Stomach smooth muscle (tissue), 2 donors: ENCODE measurements at regions not wholly inside any gene's neighbourhood (a gene's known extent, or its start where the extent isn't known, plus 50 kb on each side); places are given as distances from the start of the nearest gene placed in this dataset.
"Not testable (repeated sequence)": the region's sequence is repeated elsewhere in the genome, so short reads cannot be mapped to it uniquely, and the experiment has no call there.

ENCODE experiments used
- H3K27ac ChIP-seq: one replicate; pipeline ENCODE4 v1.7.0; 2013; ENCODE audit warnings: mild to moderate bottlenecking, low read length, inconsistent platforms
- H3K27me3 ChIP-seq, 2 donors: one replicate each; pipeline ENCODE4 v1.7.0; 2013; ENCODE audit warnings: low read length in 2 of 2; ENCODE audit not compliant: insufficient read depth in 2 of 2, control insufficient read depth in 1 of 2
- H3K36me3 ChIP-seq, 2 donors: one replicate each; pipeline ENCODE4 v1.7.0; 2013; ENCODE audit warnings: low read length in 2 of 2; ENCODE audit not compliant: control insufficient read depth in 2 of 2, insufficient read depth in 2 of 2
- H3K4me1 ChIP-seq: one replicate; pipeline ENCODE4 v1.7.0; 2013; ENCODE audit warnings: low read length; ENCODE audit not compliant: control insufficient read depth, insufficient read depth
- H3K4me3 ChIP-seq, 2 donors: one replicate each; pipeline ENCODE4 v1.7.0; 2013; ENCODE audit warnings: low read length in 2 of 2
- H3K9ac ChIP-seq, 2 donors: one replicate each; pipeline ENCODE4 v1.7.0; 2013; ENCODE audit warnings: low read length in 2 of 2, mild to moderate bottlenecking in 1 of 2
- H3K9me3 ChIP-seq, 2 donors: one replicate each; pipeline ENCODE4 v1.7.0; 2013; ENCODE audit warnings: low read length in 2 of 2; ENCODE audit not compliant: control insufficient read depth in 2 of 2
- donor health status: healthy.
- donor health status: Pancreatic carcinoma.

DNA sequence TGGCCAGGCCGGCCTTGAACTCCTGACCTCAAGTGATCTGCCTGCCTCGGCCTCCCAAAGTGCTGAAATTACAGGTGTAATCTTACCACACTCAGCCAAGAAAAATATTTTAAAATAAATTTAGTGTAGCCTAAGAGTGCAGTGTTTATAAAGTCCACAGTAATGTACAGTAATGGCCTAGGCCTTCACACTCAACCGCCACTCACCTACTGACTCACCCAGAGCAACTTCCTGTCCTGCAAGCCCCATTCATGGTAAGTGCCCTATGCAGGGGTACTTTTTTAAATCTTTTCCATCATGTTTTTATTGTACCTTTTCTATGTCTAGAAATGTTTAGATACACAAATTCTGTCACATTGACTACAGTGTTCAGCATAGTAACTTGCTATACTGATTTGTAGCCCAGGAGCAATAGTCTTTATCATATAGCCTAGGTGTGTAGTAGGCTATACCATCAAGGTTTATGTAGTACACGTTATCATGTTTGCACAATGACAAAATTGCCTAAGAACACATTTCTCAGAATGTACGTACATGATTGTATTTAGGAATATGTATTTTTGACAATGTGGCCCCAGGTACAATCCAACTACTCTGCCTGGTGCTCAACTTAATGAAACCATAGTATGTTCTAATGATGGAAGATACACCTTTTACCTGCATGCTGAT lies 455.2 kb downstream of the PCDH7 start:
- Histone ChIP-seq H3K27me3 (no peaks in the 10 kb centered on the region), H3K36me3 (no peaks in the 10 kb centered on the region), H3K9me3 (no peaks in the 10 kb centered on the region), H3K4me1 (no peaks in the 10 kb centered on the region), H3K4me3 (no peak overlapping the region), H3K27ac (no peak overlapping the region), H3K9ac (no peak overlapping the region)

DNA sequence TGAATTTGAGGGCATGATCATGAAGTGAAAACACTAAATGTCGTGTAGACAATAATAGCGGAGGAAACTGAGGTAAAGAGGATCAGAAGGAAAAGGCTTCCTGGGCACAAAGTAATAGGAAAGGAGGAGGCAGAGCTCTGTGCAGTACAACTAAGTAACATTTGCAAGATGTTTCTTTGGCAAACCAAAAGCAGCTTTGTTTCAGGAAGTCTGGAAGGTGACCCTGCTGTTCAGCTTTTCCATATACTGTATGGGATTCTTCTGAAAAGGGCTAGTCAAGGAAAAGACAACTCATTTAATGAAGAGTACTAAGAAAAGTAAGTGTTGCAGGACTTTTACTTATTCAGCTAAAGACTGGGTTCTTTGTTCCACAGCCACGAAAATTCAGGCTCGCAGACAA lies 463.1 kb downstream of the PCDH7 start:
- no peaks in the 10 kb centered on the region for H3K9me3 ChIP-seq
- no peaks in the 10 kb centered on the region for H3K4me1 ChIP-seq
- no peak overlapping the region for H3K9ac ChIP-seq
- no peak overlapping the region for H3K27ac ChIP-seq
- no peaks in the 10 kb centered on the region for H3K27me3 ChIP-seq
- H3K4me3 ChIP-seq: no peak overlapping the region
- no peaks in the 10 kb centered on the region for H3K36me3 ChIP-seq

- Histone ChIP-seq H3K27me3 (no peaks in the 10 kb centered on the region), H3K9ac (no peak overlapping the region), H3K9me3 (no peaks in the 10 kb centered on the region), H3K27ac (no peak overlapping the region), H3K36me3 (no peaks in the 10 kb centered on the region), H3K4me3 (no peak overlapping the region), H3K4me1 (no peaks in the 10 kb centered on the region)
Observed at GRCh38 chr4:31185014-31185585, 464.9 kb downstream of the PCDH7 start.

GRCh38 chr4:31187979-31188378 lies 467.8 kb downstream of the PCDH7 start:
- Histone ChIP-seq H3K4me3 (no peak overlapping the region), H3K9ac (no peak overlapping the region), H3K27ac (no peak overlapping the region), H3K27me3 (no peaks in the 10 kb centered on the region), H3K9me3 (no peaks in the 10 kb centered on the region), H3K36me3 (no peaks in the 10 kb centered on the region), H3K4me1 (no peaks in the 10 kb centered on the region)

- Histone ChIP-seq H3K9me3 (no peaks in the 10 kb centered on the region), H3K36me3 (no peaks in the 10 kb centered on the region), H3K4me3 (no peak overlapping the region), H3K27ac (no peak overlapping the region), H3K9ac (no peak overlapping the region), H3K4me1 (no peaks in the 10 kb centered on the region), H3K27me3 (no peaks in the 10 kb centered on the region)
Observed at GRCh38 chr4:31189938-31190337, 469.8 kb downstream of the PCDH7 start.

GRCh38 chr4:31190671-31191070 lies 470.5 kb downstream of the PCDH7 start:
- H3K9me3 ChIP-seq: no peaks in the 10 kb centered on the region

GRCh38 chr4:31192341-31192740 lies 472.2 kb downstream of the PCDH7 start:
- H3K9ac ChIP-seq: no peak overlapping the region
- no peaks in the 10 kb centered on the region for H3K4me1 ChIP-seq
- no peak overlapping the region for H3K4me3 ChIP-seq
- no peaks in the 10 kb centered on the region for H3K27me3 ChIP-seq
- no peaks in the 10 kb centered on the region for H3K9me3 ChIP-seq
- H3K36me3 ChIP-seq: no peaks in the 10 kb centered on the region
- no peak overlapping the region for H3K27ac ChIP-seq

More at GRCh38 chr4:31190671-31191070, 470.5 kb downstream of the PCDH7 start:
- Histone ChIP-seq H3K27ac (no peak overlapping the region), H3K4me1 (no peaks in the 10 kb centered on the region), H3K27me3 (no peaks in the 10 kb centered on the region), H3K9ac (no peak overlapping the region), H3K36me3 (no peaks in the 10 kb centered on the region), H3K4me3 (no peak overlapping the region)

DNA sequence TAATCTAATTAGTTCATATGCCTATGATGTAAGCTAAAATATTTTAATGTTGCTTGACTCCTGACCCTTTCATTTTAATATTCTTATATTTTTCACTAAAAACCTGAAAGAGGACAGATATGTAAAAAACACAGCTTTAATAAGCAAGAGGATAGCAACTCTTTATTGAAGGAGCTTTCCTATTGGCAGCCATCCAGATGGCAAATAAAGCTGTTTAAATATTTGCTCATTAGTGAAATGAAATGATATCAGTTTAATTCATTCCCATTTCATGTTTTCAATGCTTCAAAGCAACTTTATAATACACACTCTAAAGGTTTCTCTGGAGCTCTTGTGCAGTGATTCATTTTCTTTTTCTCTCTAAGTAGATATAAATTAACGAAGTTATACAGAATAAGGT lies 473.4 kb downstream of the PCDH7 start:
- H3K4me1 ChIP-seq: no peaks in the 10 kb centered on the region
- no peaks in the 10 kb centered on the region for H3K9me3 ChIP-seq
- no peaks in the 10 kb centered on the region for H3K36me3 ChIP-seq
- H3K27ac ChIP-seq: no peak overlapping the region
- no peaks in the 10 kb centered on the region for H3K27me3 ChIP-seq
- no peak overlapping the region for H3K4me3 ChIP-seq
- no peak overlapping the region for H3K9ac ChIP-seq

DNA sequence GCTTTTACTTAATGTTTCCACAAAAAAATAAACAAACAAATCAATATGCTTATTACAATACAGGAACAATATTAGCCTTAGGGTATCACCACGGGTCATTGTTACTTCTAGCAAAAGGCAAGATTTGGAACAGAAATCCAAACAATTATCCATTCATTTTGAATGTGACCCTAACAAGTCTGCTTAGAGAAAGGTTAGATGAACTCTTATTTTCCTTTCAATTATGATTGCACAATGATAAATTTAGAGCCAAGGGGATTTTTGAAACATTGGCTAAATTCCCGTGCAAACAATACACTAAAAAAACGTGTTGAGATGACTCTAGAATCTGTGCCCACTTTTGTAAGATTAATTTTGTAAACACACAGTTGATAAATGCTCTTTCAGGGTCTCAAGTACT lies 474.7 kb downstream of the PCDH7 start:
- H3K4me1 ChIP-seq: no peaks in the 10 kb centered on the region
- H3K36me3 ChIP-seq: no peaks in the 10 kb centered on the region
- H3K9ac ChIP-seq: no peak overlapping the region
- no peak overlapping the region for H3K4me3 ChIP-seq
- no peak overlapping the region for H3K27ac ChIP-seq
- no peaks in the 10 kb centered on the region for H3K9me3 ChIP-seq
- H3K27me3 ChIP-seq: no peaks in the 10 kb centered on the region

DNA sequence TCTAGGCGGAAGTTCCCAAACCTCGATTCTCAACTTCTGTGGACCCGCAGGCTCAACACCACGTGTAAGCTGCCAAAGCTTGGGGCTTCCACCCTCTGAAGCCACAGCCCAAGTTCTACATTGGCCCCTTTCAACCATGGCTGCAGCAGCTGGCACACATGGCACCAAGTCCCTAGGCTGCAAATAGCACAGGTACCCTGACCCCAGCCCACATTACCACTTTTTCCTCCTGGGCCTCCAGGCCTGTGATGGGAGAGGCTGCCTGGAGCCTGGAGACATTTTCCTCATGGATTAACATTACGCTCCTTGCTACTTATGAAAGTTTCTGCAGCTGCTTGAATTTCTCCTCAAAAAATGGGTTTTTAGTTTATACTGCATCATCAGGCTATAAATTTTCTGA lies 479.5 kb downstream of the PCDH7 start:
- Histone ChIP-seq H3K4me1 (no peaks in the 10 kb centered on the region), H3K4me3 (no peak overlapping the region), H3K9ac (no peak overlapping the region), H3K27me3 (no peaks in the 10 kb centered on the region), H3K36me3 (no peaks in the 10 kb centered on the region), H3K27ac (no peak overlapping the region), H3K9me3 (no peaks in the 10 kb centered on the region)

DNA sequence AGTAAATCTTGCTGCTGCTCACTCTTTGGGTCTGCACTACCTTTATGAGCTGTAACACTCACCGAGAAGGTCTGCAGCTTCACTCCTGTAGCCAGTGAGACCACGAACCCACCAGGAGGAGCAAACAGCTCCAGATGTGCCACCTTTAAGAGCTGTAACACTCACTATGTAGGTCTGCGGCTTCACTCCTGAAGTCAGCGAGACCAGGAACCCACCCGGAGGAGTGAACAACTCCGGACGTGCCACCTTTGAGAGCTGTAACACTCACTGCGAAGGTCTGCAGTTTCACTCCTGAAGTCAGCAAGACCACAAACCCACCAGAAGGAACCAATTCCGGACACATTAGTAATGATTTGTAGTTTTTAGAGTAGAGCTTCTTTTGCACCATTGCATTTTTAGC lies 481.9 kb downstream of the PCDH7 start:
- not testable (repeated sequence) for H3K4me1 ChIP-seq, H3K9ac ChIP-seq, H3K9me3 ChIP-seq, H3K36me3 ChIP-seq, H3K27ac ChIP-seq, H3K27me3 ChIP-seq, H3K4me3 ChIP-seq
